G401 (cell line): ENCODE measurements at regions not wholly inside any gene's neighbourhood (a gene's known extent, or its start where the extent isn't known, plus 50 kb on each side); places are given as distances from the start of the nearest gene placed in this dataset.
"Not testable (repeated sequence)": the region's sequence is repeated elsewhere in the genome, so short reads cannot be mapped to it uniquely, and the experiment has no call there.

Source experiments
- DNase-seq: peaks from one replicate; pipeline ENCODE4 v3.0.0-alpha.2; 2015; ENCODE audit warnings: low spot score
- in situ Hi-C: cut with HindIII; loops from 2 replicates; pipeline ENCODE4 v1.10.0; 2016; ENCODE audit warnings: low sequenced_read_pairs, mixed read lengths

GRCh38 chr4:75141162-75141561 lies 208.2 kb downstream of the PARM1 start:
- no peak for DNase-seq
- in situ Hi-C loops, result no loop called here

GRCh38 chr4:75137302-75137701 lies 204.4 kb downstream of the PARM1 start:
- in situ Hi-C loops, result no loop called here
- DNase-seq, result no peak

GRCh38 chr4:75135068-75135825 lies 202.3 kb downstream of the PARM1 start:
- in situ Hi-C loops, result no loop called here
- no peak for DNase-seq

GRCh38 chr4:75126870-75127269 lies 194.0 kb downstream of the PARM1 start:
- in situ Hi-C loops, result not testable (repeated sequence)

GRCh38 chr4:75126058-75126457 lies 193.1 kb downstream of the PARM1 start:
- in situ Hi-C loops, result no loop called here
- no peak for DNase-seq

More at GRCh38 chr4:75126870-75127269, 194.0 kb downstream of the PARM1 start:
- not testable (repeated sequence) for DNase-seq

- DNase-seq, result no peak
Measured at GRCh38 chr4:75122424-75123014, 189.6 kb downstream of the PARM1 start.

GRCh38 chr4:75118739-75119138 lies 185.8 kb downstream of the PARM1 start:
- in situ Hi-C loops, result no loop called here
- no peak for DNase-seq

More at GRCh38 chr4:75122424-75123014, 189.6 kb downstream of the PARM1 start:
- in situ Hi-C loops, result no loop called here

GRCh38 chr4:75110061-75110460 lies 177.1 kb downstream of the PARM1 start:
- in situ Hi-C loops, result no loop called here
- no peak for DNase-seq

- no peak for DNase-seq
- in situ Hi-C loops, result no loop called here
Measured at GRCh38 chr4:75107755-75108612, 175.1 kb downstream of the PARM1 start.

GRCh38 chr4:75102787-75103085 lies 169.8 kb downstream of the PARM1 start:
- no peak for DNase-seq
- in situ Hi-C loops, result no loop called here

GRCh38 chr4:75101906-75102786 lies 169.2 kb downstream of the PARM1 start:
- no peak for DNase-seq
- in situ Hi-C loops, result no loop called here
